ENCODE measurements at regions not wholly inside any gene's neighbourhood (a gene's known extent, or its start where the extent isn't known, plus 50 kb on each side); places are given as distances from the start of the nearest gene placed in this dataset.

GRCh38 chr5:57368010-57368409 lies 114.6 kb downstream of the ACTBL2 start (continued):
- TF ChIP-seq, protein P1, sequence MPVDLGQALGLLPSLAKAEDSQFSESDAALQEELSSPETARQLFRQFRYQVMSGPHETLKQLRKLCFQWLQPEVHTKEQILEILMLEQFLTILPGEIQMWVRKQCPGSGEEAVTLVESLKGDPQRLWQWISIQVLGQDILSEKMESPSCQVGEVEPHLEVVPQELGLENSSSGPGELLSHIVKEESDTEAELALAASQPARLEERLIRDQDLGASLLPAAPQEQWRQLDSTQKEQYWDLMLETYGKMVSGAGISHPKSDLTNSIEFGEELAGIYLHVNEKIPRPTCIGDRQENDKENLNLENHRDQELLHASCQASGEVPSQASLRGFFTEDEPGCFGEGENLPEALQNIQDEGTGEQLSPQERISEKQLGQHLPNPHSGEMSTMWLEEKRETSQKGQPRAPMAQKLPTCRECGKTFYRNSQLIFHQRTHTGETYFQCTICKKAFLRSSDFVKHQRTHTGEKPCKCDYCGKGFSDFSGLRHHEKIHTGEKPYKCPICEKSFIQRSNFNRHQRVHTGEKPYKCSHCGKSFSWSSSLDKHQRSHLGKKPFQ (tag by site-specific recombination; IDR thresholded peaks at IDR 0.05) = no peak
- TF ChIP-seq EGR2 (tag by site-specific recombination; IDR thresholded peaks at IDR 0.05; ENCODE audit: low read depth) (no peak), GLIS2 (tag by site-specific recombination; IDR thresholded peaks at IDR 0.05) (no peak), ZNF791 (tag by site-specific recombination; IDR thresholded peaks at IDR 0.05) (no peak), ZNF626 (tag by site-specific recombination; IDR thresholded peaks at IDR 0.05) (no peak), ZBTB6 (tag by site-specific recombination; IDR thresholded peaks at IDR 0.05) (no peak), ZNF202 (tag by site-specific recombination; IDR thresholded peaks at IDR 0.05; ENCODE audit: borderline replicate concordance) (no peak), ZNF548 (tag by site-specific recombination; IDR thresholded peaks at IDR 0.05) (no peak), ZNF169 (tag by site-specific recombination; IDR thresholded peaks at IDR 0.05) (no peak), TSHZ1 (tag by site-specific recombination; IDR thresholded peaks at IDR 0.05; ENCODE audit: borderline replicate concordance) (no peak), PATZ1 (tag by site-specific recombination; IDR thresholded peaks at IDR 0.05) (no peak)
- TF ChIP-seq, protein P2, sequence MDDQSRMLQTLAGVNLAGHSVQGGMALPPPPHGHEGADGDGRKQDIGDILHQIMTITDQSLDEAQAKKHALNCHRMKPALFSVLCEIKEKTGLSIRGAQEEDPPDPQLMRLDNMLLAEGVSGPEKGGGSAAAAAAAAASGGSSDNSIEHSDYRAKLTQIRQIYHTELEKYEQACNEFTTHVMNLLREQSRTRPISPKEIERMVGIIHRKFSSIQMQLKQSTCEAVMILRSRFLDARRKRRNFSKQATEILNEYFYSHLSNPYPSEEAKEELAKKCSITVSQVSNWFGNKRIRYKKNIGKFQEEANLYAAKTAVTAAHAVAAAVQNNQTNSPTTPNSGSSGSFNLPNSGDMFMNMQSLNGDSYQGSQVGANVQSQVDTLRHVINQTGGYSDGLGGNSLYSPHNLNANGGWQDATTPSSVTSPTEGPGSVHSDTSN (CRISPR knock-in tag; IDR thresholded peaks at IDR 0.05) = no peak

GRCh38 chr5:57366744-57367143 lies 115.9 kb downstream of the ACTBL2 start:
- CTCF ChIA-PET = interaction anchor here (2.5 kb wide), 1 partner anchor 28 kb away, joined by 8 read pairs; no protein-coding TSS in a partner anchor

DNA sequence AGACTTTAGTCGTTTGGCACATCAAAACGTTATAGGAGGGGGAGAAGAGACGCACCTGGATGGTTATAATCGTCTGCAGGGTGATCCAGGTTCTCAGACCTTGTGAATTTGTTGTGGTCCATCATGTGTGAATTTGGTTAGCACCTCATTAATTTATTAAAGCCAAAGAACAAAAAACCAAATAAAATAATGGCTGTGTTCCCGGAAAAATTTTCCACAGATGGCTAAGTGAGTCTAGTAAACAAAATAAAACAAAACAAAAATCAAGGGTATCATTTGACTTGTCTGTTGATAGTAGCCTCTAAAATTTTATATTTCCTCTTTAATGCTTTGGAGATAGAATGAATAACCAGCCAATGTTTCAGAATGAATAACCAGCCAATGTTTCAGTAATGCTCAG lies 119.7 kb downstream of the ACTBL2 start:
- no peaks in the 10 kb centered on the region for H3K4me1 ChIP-seq (ENCODE audit: control insufficient read depth, insufficient read depth, low read length)
- TF ChIP-seq, protein P3, sequence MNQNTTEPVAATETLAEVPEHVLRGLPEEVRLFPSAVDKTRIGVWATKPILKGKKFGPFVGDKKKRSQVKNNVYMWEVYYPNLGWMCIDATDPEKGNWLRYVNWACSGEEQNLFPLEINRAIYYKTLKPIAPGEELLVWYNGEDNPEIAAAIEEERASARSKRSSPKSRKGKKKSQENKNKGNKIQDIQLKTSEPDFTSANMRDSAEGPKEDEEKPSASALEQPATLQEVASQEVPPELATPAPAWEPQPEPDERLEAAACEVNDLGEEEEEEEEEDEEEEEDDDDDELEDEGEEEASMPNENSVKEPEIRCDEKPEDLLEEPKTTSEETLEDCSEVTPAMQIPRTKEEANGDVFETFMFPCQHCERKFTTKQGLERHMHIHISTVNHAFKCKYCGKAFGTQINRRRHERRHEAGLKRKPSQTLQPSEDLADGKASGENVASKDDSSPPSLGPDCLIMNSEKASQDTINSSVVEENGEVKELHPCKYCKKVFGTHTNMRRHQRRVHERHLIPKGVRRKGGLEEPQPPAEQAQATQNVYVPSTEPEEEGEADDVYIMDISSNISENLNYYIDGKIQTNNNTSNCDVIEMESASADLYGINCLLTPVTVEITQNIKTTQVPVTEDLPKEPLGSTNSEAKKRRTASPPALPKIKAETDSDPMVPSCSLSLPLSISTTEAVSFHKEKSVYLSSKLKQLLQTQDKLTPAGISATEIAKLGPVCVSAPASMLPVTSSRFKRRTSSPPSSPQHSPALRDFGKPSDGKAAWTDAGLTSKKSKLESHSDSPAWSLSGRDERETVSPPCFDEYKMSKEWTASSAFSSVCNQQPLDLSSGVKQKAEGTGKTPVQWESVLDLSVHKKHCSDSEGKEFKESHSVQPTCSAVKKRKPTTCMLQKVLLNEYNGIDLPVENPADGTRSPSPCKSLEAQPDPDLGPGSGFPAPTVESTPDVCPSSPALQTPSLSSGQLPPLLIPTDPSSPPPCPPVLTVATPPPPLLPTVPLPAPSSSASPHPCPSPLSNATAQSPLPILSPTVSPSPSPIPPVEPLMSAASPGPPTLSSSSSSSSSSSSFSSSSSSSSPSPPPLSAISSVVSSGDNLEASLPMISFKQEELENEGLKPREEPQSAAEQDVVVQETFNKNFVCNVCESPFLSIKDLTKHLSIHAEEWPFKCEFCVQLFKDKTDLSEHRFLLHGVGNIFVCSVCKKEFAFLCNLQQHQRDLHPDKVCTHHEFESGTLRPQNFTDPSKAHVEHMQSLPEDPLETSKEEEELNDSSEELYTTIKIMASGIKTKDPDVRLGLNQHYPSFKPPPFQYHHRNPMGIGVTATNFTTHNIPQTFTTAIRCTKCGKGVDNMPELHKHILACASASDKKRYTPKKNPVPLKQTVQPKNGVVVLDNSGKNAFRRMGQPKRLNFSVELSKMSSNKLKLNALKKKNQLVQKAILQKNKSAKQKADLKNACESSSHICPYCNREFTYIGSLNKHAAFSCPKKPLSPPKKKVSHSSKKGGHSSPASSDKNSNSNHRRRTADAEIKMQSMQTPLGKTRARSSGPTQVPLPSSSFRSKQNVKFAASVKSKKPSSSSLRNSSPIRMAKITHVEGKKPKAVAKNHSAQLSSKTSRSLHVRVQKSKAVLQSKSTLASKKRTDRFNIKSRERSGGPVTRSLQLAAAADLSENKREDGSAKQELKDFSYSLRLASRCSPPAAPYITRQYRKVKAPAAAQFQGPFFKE (tag by site-specific recombination; IDR thresholded peaks at IDR 0.05; ENCODE audit: borderline replicate concordance) = no peak
- TF ChIP-seq, protein P2 (CRISPR knock-in tag; IDR thresholded peaks at IDR 0.05) = no peak
- no peak for TF ChIP-seq ZNF677 (tag by site-specific recombination; IDR thresholded peaks at IDR 0.05)
- TF ChIP-seq BCL11B (tag by site-specific recombination; IDR thresholded peaks at IDR 0.05; ENCODE audit: low read depth) = no peak

More at GRCh38 chr5:57366744-57367143, 115.9 kb downstream of the ACTBL2 start:
- H3K4me1 ChIP-seq (ENCODE audit: control insufficient read depth, insufficient read depth, low read length) = no peaks in the 10 kb centered on the region
- POLR2A ChIA-PET = no interaction called here
- H3K27ac ChIP-seq (ENCODE audit: extremely low read depth, low read depth, low read length) = no peak overlapping the region
- TF ChIP-seq ZFHX2 (tag by site-specific recombination; conservative IDR thresholded peaks at IDR 0.05) = no peak
- no peaks in the 10 kb centered on the region for H3K9me3 ChIP-seq (ENCODE audit: control insufficient read depth, insufficient read depth, low read depth, low read length)
- no peaks in the 10 kb centered on the region for H3K36me3 ChIP-seq (ENCODE audit: control insufficient read depth in 2 of 2, insufficient read depth in 1 of 2, low read length in 2 of 2)
- no peak overlapping the region for H3K4me3 ChIP-seq (ENCODE audit: low read depth, low read length)

More for the DNA sequence above, 119.7 kb downstream of the ACTBL2 start:
- ChIA-PET CTCF (interaction anchor here (0.6 kb wide), 1 partner anchor 1096 kb away, joined by 3 read pairs; no protein-coding TSS in a partner anchor), POLR2A (no interaction called here)
- Histone ChIP-seq H3K9me3 (ENCODE audit: control insufficient read depth, insufficient read depth, low read depth, low read length) (no peaks in the 10 kb centered on the region), H3K4me3 (ENCODE audit: low read depth, low read length) (no peak overlapping the region), H3K36me3 (ENCODE audit: control insufficient read depth in 2 of 2, insufficient read depth in 1 of 2, low read length in 2 of 2) (no peaks in the 10 kb centered on the region), H3K27ac (ENCODE audit: extremely low read depth, low read depth, low read length) (no peak overlapping the region)
